CD14-positive monocyte (primary cell): ENCODE measurements at regions not wholly inside any gene's neighbourhood (a gene's known extent, or its start where the extent isn't known, plus 50 kb on each side); places are given as distances from the start of the nearest gene placed in this dataset.
A peak's percentile ranks its signal among the peaks of the same experiment; 100 is the strongest.

ENCODE experiments used
- DNase-seq, 3 donors: peaks; one replicate each; pipeline ENCODE4 v3.0.0-alpha.2; 2011 to 2022
- H2AFZ ChIP-seq: 2 replicates; pipeline ENCODE4 v1.6.0; 2012; ENCODE audit warnings: mild to moderate bottlenecking, low read depth, low read length, inconsistent platforms; ENCODE audit not compliant: insufficient read depth, poor library complexity, severe bottlenecking
- H3K27ac ChIP-seq, 2 donors: 1 replicate in 1 of 2; 2 replicates in 1 of 2; pipeline ENCODE4 v1.5.1; 2012 to 2013; ENCODE audit warnings: low read length in 2 of 2, control low read depth in 1 of 2, inconsistent platforms in 1 of 2, low read depth in 1 of 2, mild to moderate bottlenecking in 1 of 2
- H3K27me3 ChIP-seq, 2 donors: one replicate each; pipeline versions ENCODE4 v1.6.0 to v1.6.1; 2011 to 2013; ENCODE audit warnings: low read length in 2 of 2; ENCODE audit not compliant: control insufficient read depth in 2 of 2, insufficient read depth in 2 of 2
- H3K36me3 ChIP-seq, 2 donors: replicated peaks in 1 of 2; 1 replicate in 1 of 2; 2 replicates in 1 of 2; pipeline versions ENCODE4 v1.5.1 to v1.6.1; 2012 to 2013; ENCODE audit warnings: low read length in 2 of 2, control low read depth in 1 of 2, inconsistent platforms in 1 of 2, mild to moderate bottlenecking in 1 of 2; ENCODE audit not compliant: insufficient read depth in 2 of 2, control insufficient read depth in 1 of 2
- H3K4me1 ChIP-seq, 2 donors: 1 replicate in 1 of 2; 2 replicates in 1 of 2; pipeline versions ENCODE4 v1.5.1 to v1.6.1; 2012 to 2013; ENCODE audit warnings: low read length in 2 of 2, control low read depth in 1 of 2, inconsistent platforms in 1 of 2, mild to moderate bottlenecking in 1 of 2, moderate library complexity in 1 of 2; ENCODE audit not compliant: insufficient read depth in 2 of 2, control insufficient read depth in 1 of 2
- H3K4me2 ChIP-seq: replicated peaks from 2 replicates; pipeline ENCODE3; 2012; ENCODE audit warnings: low read length, moderate library complexity, mild to moderate bottlenecking; ENCODE audit not compliant: poor library complexity, severe bottlenecking; ENCODE audit errors: extremely low read depth
- H3K4me3 ChIP-seq, 3 experiments: fragments of 200-600 bp in 1 of 3; sonication (generic) in 1 of 3; replicated peaks in 1 of 3; 1 replicate in 2 of 3; 2 replicates in 1 of 3; pipeline ENCODE4 v1.5.1; 2011 to 2013; ENCODE audit warnings: low read length in 3 of 3, mild to moderate bottlenecking in 3 of 3, control low read depth in 2 of 3, low read depth in 2 of 3, inconsistent platforms in 1 of 3, moderate library complexity in 1 of 3
- H3K79me2 ChIP-seq: 2 replicates; pipeline ENCODE4 v1.6.0; 2012; ENCODE audit warnings: mild to moderate bottlenecking, control low read depth, inconsistent platforms, low read length, moderate library complexity; ENCODE audit not compliant: insufficient read depth
- H3K9ac ChIP-seq: 2 replicates; pipeline ENCODE4 v1.6.0; 2017; ENCODE audit warnings: low read length, mild to moderate bottlenecking; ENCODE audit not compliant: insufficient read depth, poor library complexity, severe bottlenecking
- H3K9me3 ChIP-seq, 2 donors: replicated peaks in 1 of 2; 1 replicate in 1 of 2; 2 replicates in 1 of 2; pipeline versions ENCODE4 v1.5.1 to v1.6.1; 2012 to 2013; ENCODE audit warnings: low read length in 2 of 2, control low read depth in 1 of 2; ENCODE audit not compliant: control insufficient read depth in 1 of 2, insufficient read depth in 1 of 2
- H4K20me1 ChIP-seq: 2 replicates; pipeline ENCODE4 v1.6.0; 2012; ENCODE audit warnings: mild to moderate bottlenecking, low read length, control low read depth, moderate library complexity; ENCODE audit not compliant: insufficient read depth
- H3K27ac Mint-ChIP-seq, 7 donors: one replicate each; pipeline ENCODE4 v1.8.0; 2020; ENCODE audit warnings: mild to moderate bottlenecking in 7 of 7, mixed read lengths in 7 of 7, moderate library complexity in 6 of 7, inconsistent platforms in 2 of 7
- H3K27me3 Mint-ChIP-seq, 3 donors: one replicate each; pipeline ENCODE4 v1.8.0; 2021 to 2022; ENCODE audit warnings: low read depth in 3 of 3, mild to moderate bottlenecking in 3 of 3, mixed read lengths in 3 of 3, moderate library complexity in 3 of 3, inconsistent platforms in 1 of 3
- H3K36me3 Mint-ChIP-seq, 2 donors: one replicate each; pipeline ENCODE4 v1.8.0; 2020; ENCODE audit warnings: mixed read lengths in 2 of 2, inconsistent platforms in 1 of 2, mild to moderate bottlenecking in 1 of 2
- H3K4me1 Mint-ChIP-seq: one replicate; pipeline ENCODE4 v1.8.0; 2020; ENCODE audit warnings: mild to moderate bottlenecking, mixed read lengths
- H3K4me3 Mint-ChIP-seq, 2 donors: one replicate each; pipeline ENCODE4 v1.8.0; 2020; ENCODE audit warnings: mild to moderate bottlenecking in 2 of 2, mixed read lengths in 2 of 2, moderate library complexity in 1 of 2
- H3K9me3 Mint-ChIP-seq, 7 donors: one replicate each; pipeline ENCODE4 v1.8.0; 2020 to 2022; ENCODE audit warnings: mixed read lengths in 7 of 7, mild to moderate bottlenecking in 6 of 7, moderate library complexity in 6 of 7, inconsistent platforms in 2 of 7
- WGBS: methylation state at CpG from one replicate; pipeline ENCODE4 v1.1.5; 2013; ENCODE audit warnings: missing lambda C conversion rate; ENCODE audit not compliant: insufficient coverage; 5-methylcytosine and 5-hydroxymethylcytosine counted together
- intact Hi-C, 2 donors: fragments of 100-400 bp; cut with micrococcal nuclease; formaldehyde crosslinking; loops; one replicate each; pipeline versions ENCODE4 v1.15.0 to v1.15.1; 2023
- TF ChIP-seq, protein P1 (sequence below): fragments of 200-600 bp; IDR thresholded peaks from one replicate; pipeline ENCODE4 v1.8.0; 2022; ENCODE audit warnings: antibody characterized with exemption, mild to moderate bottlenecking

DNA sequence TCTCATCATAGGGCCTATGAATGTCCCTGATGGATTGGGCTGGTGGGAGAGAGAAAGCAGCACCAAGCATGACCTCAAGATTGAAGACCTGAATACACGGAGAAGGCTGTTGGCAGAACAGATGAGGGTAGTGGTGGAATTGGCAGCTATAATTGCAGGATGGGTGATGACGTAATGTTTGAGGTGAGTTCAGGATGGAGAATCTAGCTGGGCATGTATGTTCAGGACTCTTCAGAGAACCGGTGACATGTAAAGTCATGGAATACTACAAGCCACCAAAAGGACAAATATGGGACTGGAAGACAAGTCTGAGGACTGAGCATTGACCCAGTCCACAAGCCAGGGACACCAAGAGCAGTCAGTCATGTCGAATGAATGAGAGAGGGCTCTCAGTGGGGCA, 999.8 kb upstream of the TMEM132C start:
- WGBS = 91% methylated on average over 4 of the region's 4 CpGs
- intact Hi-C loops = no loop called here
- H2AFZ ChIP-seq = no peak overlapping the region
- no peak overlapping the region for H3K27ac ChIP-seq
- peaks cover 12 to 47% of the 10 kb centered on the region in 2 donors for H3K4me1 ChIP-seq
- H3K9ac ChIP-seq = no peak overlapping the region
- Mint-ChIP-seq H3K9me3 (peaks cover 2 to 20% (median 5%) of the 10 kb centered on the region in 7 donors), H3K27me3 (peaks cover 1 to 4% (median 2%) of the 10 kb centered on the region in 3 donors), H3K4me1 (peaks cover 46% of the 10 kb centered on the region), H3K27ac (no peak overlapping the region), H3K4me3 (no peak overlapping the region), H3K36me3 (no peaks in the 10 kb centered on the region)
- H4K20me1 ChIP-seq = no peaks in the 10 kb centered on the region
- H3K36me3 ChIP-seq = no peaks in the 10 kb centered on the region
- H3K4me2 ChIP-seq = no peak overlapping the region
- no peaks in the 10 kb centered on the region for H3K79me2 ChIP-seq
- H3K9me3 ChIP-seq = no peaks in the 10 kb centered on the region
- TF ChIP-seq, protein P1, sequence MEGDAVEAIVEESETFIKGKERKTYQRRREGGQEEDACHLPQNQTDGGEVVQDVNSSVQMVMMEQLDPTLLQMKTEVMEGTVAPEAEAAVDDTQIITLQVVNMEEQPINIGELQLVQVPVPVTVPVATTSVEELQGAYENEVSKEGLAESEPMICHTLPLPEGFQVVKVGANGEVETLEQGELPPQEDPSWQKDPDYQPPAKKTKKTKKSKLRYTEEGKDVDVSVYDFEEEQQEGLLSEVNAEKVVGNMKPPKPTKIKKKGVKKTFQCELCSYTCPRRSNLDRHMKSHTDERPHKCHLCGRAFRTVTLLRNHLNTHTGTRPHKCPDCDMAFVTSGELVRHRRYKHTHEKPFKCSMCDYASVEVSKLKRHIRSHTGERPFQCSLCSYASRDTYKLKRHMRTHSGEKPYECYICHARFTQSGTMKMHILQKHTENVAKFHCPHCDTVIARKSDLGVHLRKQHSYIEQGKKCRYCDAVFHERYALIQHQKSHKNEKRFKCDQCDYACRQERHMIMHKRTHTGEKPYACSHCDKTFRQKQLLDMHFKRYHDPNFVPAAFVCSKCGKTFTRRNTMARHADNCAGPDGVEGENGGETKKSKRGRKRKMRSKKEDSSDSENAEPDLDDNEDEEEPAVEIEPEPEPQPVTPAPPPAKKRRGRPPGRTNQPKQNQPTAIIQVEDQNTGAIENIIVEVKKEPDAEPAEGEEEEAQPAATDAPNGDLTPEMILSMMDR = no peak
- H3K4me3 ChIP-seq = no peak overlapping the region
- no peak for DNase-seq
- no peaks in the 10 kb centered on the region for H3K27me3 ChIP-seq

DNA sequence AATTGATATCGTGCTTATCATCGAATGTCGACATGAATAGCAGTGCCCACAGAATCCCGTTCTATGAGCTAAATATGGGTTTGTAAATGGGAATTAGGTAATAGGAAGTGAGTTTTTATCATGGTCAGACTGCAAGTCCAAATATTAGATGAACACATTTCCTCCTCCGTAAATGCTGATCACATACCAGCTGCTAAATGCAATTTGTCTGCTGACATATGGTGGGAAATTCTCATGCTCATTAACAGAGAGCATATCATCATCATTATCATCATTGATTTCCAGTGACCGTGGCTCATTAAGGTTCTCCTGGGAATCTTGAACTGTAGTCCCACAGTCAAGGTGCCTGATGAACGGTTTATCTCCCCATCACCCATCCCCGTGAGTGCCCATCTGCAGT, 998.8 kb upstream of the TMEM132C start:
- Mint-ChIP-seq H3K4me1 (peaks cover 42% of the 10 kb centered on the region), H3K36me3 (no peaks in the 10 kb centered on the region), H3K4me3 (no peak overlapping the region), H3K9me3 (peaks cover 2 to 20% (median 5%) of the 10 kb centered on the region in 7 donors), H3K27me3 (peaks cover 1 to 4% (median 2%) of the 10 kb centered on the region in 3 donors), H3K27ac (peak overlapping the region in 2 of 7 donors; percentile 26 to 46)
- Histone ChIP-seq H4K20me1 (no peaks in the 10 kb centered on the region), H3K4me2 (no peak overlapping the region), H3K79me2 (no peaks in the 10 kb centered on the region), H3K4me3 (no peak overlapping the region), H3K36me3 (no peaks in the 10 kb centered on the region), H3K9ac (no peak overlapping the region), H3K27me3 (no peaks in the 10 kb centered on the region), H3K4me1 (peaks cover 12 to 40% of the 10 kb centered on the region in 2 donors), H3K9me3 (no peaks in the 10 kb centered on the region), H3K27ac (peak overlapping the region in 1 of 2 donors; percentile 4), H2AFZ (no peak overlapping the region)
- peak in 2 of 3 donors; percentile 25 to 56 for DNase-seq
- TF ChIP-seq, protein P1 = no peak
- intact Hi-C loops = no loop called here
- no CpG with 5 or more reads among the region's 8 CpGs for WGBS
